ENCODE measurements at regions not wholly inside any gene's neighbourhood (a gene's known extent, or its start where the extent isn't known, plus 50 kb on each side); places are given as distances from the start of the nearest gene placed in this dataset.

- no peak for DNase-seq
- Histone ChIP-seq H3K9me3 (no peaks in the 10 kb centered on the region), H3K4me1 (no peaks in the 10 kb centered on the region), H3K27me3 (no peaks in the 10 kb centered on the region), H3K4me3 (ENCODE audit: low read depth, low read length) (no peak overlapping the region), H3K36me3 (no peaks in the 10 kb centered on the region)
- no peak for TF ChIP-seq CTCF (IDR thresholded peaks at IDR 0.05; ENCODE audit: low read depth, low read length)
Observed at GRCh38 chr1:186530109-186530508, 69.2 kb upstream of the PDC start.

DNA sequence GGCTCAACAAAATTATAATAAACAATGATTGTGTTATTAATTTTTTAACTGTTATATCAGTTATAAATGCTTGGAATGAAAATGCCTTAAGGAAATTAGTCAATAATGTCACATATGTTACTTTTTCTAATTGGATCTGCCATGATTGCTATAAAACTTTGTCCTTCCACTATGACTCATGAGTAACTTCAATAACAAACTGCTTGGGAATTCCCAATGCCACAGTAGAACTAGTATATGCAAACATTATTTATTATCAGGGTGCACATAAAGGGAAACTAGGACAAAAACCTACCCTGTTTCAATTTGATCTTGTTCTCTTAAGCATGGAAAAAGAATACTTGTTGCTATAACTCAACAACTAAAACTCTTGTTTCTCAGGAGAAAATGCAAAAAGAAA, 59.1 kb upstream of the PDC start:
- DNase-seq = no peak
- TF ChIP-seq CTCF (IDR thresholded peaks at IDR 0.05; ENCODE audit: low read depth, low read length) = no peak
- Histone ChIP-seq H3K27me3 (no peaks in the 10 kb centered on the region), H3K4me3 (ENCODE audit: low read depth, low read length) (no peak overlapping the region), H3K36me3 (no peaks in the 10 kb centered on the region), H3K9me3 (no peaks in the 10 kb centered on the region; the same call in 1 of the 2 replicates), H3K4me1 (no peaks in the 10 kb centered on the region)

- DNase-seq = no peak
- H3K36me3 ChIP-seq = no peaks in the 10 kb centered on the region
- H3K9me3 ChIP-seq = no peaks in the 10 kb centered on the region; the same call in 1 of the 2 replicates
- no peaks in the 10 kb centered on the region for H3K27me3 ChIP-seq
- H3K4me3 ChIP-seq (ENCODE audit: low read depth, low read length) = no peak overlapping the region
- no peak for TF ChIP-seq CTCF (IDR thresholded peaks at IDR 0.05; ENCODE audit: low read depth, low read length)
- H3K4me1 ChIP-seq = no peaks in the 10 kb centered on the region
Observed at GRCh38 chr1:186518822-186519381, 58.0 kb upstream of the PDC start.

DNA sequence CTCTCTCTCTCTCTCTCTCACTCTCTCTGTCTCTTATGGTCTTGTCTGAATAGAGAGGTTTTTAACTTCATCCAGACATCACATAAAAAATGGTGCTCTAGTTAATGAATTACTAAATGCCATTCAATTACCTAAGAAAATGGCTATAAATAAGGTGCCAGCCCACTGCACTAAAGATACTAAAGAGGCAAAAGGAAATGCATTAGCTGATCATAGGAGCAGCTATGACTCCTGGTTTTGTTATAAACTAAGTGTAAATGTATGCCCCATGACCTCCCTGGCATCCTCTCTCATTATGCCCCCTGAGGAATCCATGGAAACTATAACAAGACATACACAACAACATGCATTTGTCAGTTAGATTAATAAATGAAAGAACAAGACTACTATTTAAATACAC, 57.5 kb upstream of the PDC start:
- no peaks in the 10 kb centered on the region for H3K27me3 ChIP-seq
- no peaks in the 10 kb centered on the region; the same call in 1 of the 2 replicates for H3K9me3 ChIP-seq
- no peak for DNase-seq
- no peaks in the 10 kb centered on the region for H3K4me1 ChIP-seq
- no peak overlapping the region for H3K4me3 ChIP-seq (ENCODE audit: low read depth, low read length)
- TF ChIP-seq CTCF (IDR thresholded peaks at IDR 0.05; ENCODE audit: low read depth, low read length) = no peak
- no peaks in the 10 kb centered on the region for H3K36me3 ChIP-seq

- TF ChIP-seq CTCF (IDR thresholded peaks at IDR 0.05; ENCODE audit: low read depth, low read length) = no peak
- H3K9me3 ChIP-seq = no peaks in the 10 kb centered on the region
- H3K4me3 ChIP-seq (ENCODE audit: low read depth, low read length) = no peak overlapping the region
- no peak for DNase-seq
- no peaks in the 10 kb centered on the region for H3K4me1 ChIP-seq
- no peaks in the 10 kb centered on the region for H3K27me3 ChIP-seq
- H3K36me3 ChIP-seq = no peaks in the 10 kb centered on the region
Observed at GRCh38 chr1:186514367-186514766, 53.5 kb upstream of the PDC start.

DNA sequence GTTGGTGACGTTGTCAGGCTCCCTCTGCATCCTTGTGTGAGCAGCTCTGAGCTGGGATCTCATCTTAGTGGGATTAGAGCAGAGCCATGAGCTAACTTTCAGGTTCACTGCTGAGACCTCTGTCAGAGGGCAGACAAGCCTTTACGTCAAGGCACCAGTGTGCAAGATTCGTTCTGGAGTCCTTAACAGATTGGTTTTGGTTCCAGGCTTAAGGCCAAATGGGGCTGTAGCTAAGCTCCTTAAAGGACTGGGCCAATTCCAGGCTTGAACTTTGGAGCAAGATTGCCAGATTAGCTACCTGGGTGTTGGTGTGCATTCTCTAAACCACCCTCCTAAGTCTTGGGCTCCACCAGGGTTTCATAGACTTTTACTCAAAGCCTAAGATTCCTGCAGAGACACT, 52.6 kb upstream of the PDC start:
- H3K4me3 ChIP-seq (ENCODE audit: low read depth, low read length) = no peak overlapping the region
- TF ChIP-seq CTCF (IDR thresholded peaks at IDR 0.05; ENCODE audit: low read depth, low read length) = no peak
- H3K36me3 ChIP-seq = no peaks in the 10 kb centered on the region
- no peaks in the 10 kb centered on the region for H3K9me3 ChIP-seq
- H3K4me1 ChIP-seq = no peaks in the 10 kb centered on the region
- no peaks in the 10 kb centered on the region for H3K27me3 ChIP-seq
- DNase-seq = no peak

Data from BE2C (cell line).